ENCODE measurements at regions not wholly inside any gene's neighbourhood (a gene's known extent, or its start where the extent isn't known, plus 50 kb on each side); places are given as distances from the start of the nearest gene placed in this dataset.
"Not testable (repeated sequence)": the region's sequence is repeated elsewhere in the genome, so short reads cannot be mapped to it uniquely, and the experiment has no call there.

DNA sequence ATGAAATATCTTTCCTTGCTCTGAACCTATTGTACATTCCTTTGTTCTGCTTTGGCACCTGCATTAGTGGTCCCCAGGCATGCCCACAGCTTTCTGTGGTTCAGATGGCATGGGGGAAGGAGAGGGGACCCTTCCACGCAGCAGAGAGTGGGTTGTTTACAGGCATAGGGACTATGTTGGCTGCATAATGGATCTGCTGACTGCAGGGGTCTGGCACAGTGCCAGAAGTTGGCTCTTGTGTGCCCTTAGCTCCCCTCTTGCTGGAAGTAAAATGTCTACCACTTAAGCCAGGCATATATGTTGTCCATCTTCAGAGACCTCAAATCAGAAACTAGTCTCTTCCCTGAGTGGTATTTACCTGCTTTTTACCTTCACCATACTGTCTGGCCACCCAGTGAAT is 651.9 kb upstream of the PCDH7 start:
- no peak overlapping the region for H3K4me2 ChIP-seq (ENCODE audit: low read length)
- H3K36me3 ChIP-seq (ENCODE audit: insufficient read depth, low read length) = no peaks in the 10 kb centered on the region
- no peak for TF ChIP-seq EZH2 (IDR thresholded peaks at IDR 0.05; ENCODE audit: borderline replicate concordance, low read length)
- H3F3A ChIP-seq (ENCODE audit: insufficient read depth, low read length) = no peaks in the 10 kb centered on the region
- H3K9me2 ChIP-seq (ENCODE audit: low read depth, low read length) = no peaks in the 10 kb centered on the region
- H3K4me1 ChIP-seq (ENCODE audit: insufficient read depth, low read length, severe bottlenecking) = no peaks in the 10 kb centered on the region
- no peak overlapping the region for H2AFZ ChIP-seq (ENCODE audit: low read length)
- H3K9ac ChIP-seq (ENCODE audit: low read length) = no peak overlapping the region
- no peaks in the 10 kb centered on the region for H4K20me1 ChIP-seq (ENCODE audit: insufficient read depth, low read length)
- H3K79me2 ChIP-seq (ENCODE audit: insufficient read depth, low read length) = no peaks in the 10 kb centered on the region
- no peak overlapping the region for H3K4me3 ChIP-seq (ENCODE audit: low read depth, low read length, poor library complexity, severe bottlenecking)
- H3K27me3 ChIP-seq (ENCODE audit: insufficient read depth, low read length) = no peaks in the 10 kb centered on the region
- no peaks in the 10 kb centered on the region for H3K9me3 ChIP-seq (ENCODE audit: low read length)
- H3K27ac ChIP-seq (ENCODE audit: low read depth, low read length, poor library complexity, severe bottlenecking) = no peak overlapping the region

DNA sequence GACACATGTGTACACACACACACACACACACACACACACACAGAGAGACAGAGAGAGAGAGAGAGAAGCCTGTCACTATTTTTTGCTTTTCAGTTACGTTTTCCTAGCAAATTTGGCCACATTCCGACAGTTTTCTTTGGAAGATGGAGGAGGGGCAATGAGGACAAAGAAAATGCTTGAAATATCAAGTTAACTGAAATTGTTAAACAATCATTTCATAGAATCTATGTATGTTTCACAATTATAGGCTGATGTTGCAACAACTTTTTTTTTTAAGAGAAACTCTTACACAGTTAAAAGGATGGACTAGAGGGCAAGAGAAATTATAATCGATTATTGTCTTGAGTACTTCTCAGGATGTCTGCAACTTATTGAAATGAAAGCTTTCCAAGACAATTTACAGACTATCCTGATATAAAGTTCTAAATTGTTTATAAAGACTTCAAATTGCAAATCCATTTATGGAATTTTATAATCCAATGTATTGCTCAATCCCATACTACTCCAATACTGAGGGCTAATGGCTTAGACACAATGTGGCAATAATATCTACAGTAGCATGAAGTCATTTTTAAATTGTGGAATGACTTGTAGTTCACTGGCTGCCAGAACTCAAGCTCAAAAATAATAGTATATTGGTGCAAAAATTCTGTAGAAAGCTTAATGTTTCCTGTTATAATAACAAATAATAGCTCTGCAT is 647.0 kb upstream of the PCDH7 start:
- no peaks in the 10 kb centered on the region for H3F3A ChIP-seq (ENCODE audit: insufficient read depth, low read length)
- H3K27me3 ChIP-seq (ENCODE audit: insufficient read depth, low read length) = no peaks in the 10 kb centered on the region
- H3K9me3 ChIP-seq (ENCODE audit: low read length) = no peaks in the 10 kb centered on the region
- no peaks in the 10 kb centered on the region for H3K36me3 ChIP-seq (ENCODE audit: insufficient read depth, low read length)
- H3K4me3 ChIP-seq (ENCODE audit: low read depth, low read length, poor library complexity, severe bottlenecking) = no peak overlapping the region
- no peaks in the 10 kb centered on the region for H3K4me1 ChIP-seq (ENCODE audit: insufficient read depth, low read length, severe bottlenecking)
- no peak overlapping the region for H3K9ac ChIP-seq (ENCODE audit: low read length)
- H2AFZ ChIP-seq (ENCODE audit: low read length) = no peak overlapping the region
- H3K79me2 ChIP-seq (ENCODE audit: insufficient read depth, low read length) = no peaks in the 10 kb centered on the region
- TF ChIP-seq EZH2 (IDR thresholded peaks at IDR 0.05; ENCODE audit: borderline replicate concordance, low read length) = no peak
- TF ChIP-seq, protein P1, sequence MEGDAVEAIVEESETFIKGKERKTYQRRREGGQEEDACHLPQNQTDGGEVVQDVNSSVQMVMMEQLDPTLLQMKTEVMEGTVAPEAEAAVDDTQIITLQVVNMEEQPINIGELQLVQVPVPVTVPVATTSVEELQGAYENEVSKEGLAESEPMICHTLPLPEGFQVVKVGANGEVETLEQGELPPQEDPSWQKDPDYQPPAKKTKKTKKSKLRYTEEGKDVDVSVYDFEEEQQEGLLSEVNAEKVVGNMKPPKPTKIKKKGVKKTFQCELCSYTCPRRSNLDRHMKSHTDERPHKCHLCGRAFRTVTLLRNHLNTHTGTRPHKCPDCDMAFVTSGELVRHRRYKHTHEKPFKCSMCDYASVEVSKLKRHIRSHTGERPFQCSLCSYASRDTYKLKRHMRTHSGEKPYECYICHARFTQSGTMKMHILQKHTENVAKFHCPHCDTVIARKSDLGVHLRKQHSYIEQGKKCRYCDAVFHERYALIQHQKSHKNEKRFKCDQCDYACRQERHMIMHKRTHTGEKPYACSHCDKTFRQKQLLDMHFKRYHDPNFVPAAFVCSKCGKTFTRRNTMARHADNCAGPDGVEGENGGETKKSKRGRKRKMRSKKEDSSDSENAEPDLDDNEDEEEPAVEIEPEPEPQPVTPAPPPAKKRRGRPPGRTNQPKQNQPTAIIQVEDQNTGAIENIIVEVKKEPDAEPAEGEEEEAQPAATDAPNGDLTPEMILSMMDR (IDR thresholded peaks at IDR 0.05; ENCODE audit: low read length) = no peak
- H3K4me2 ChIP-seq (ENCODE audit: low read length) = no peak overlapping the region
- no peaks in the 10 kb centered on the region for H4K20me1 ChIP-seq (ENCODE audit: insufficient read depth, low read length)
- no peaks in the 10 kb centered on the region for H3K9me2 ChIP-seq (ENCODE audit: low read depth, low read length)
- no peak overlapping the region for H3K27ac ChIP-seq (ENCODE audit: low read depth, low read length, poor library complexity, severe bottlenecking)

GRCh38 chr4:30092420-30093128 is 627.6 kb upstream of the PCDH7 start:
- H2AFZ ChIP-seq (ENCODE audit: low read length); H3K9me3 ChIP-seq (ENCODE audit: low read length); H3F3A ChIP-seq (ENCODE audit: insufficient read depth, low read length); H3K79me2 ChIP-seq (ENCODE audit: insufficient read depth, low read length); H3K36me3 ChIP-seq (ENCODE audit: insufficient read depth, low read length); H3K4me3 ChIP-seq (ENCODE audit: low read depth, low read length, poor library complexity, severe bottlenecking); H3K9ac ChIP-seq (ENCODE audit: low read length); H4K20me1 ChIP-seq (ENCODE audit: insufficient read depth, low read length); H3K27ac ChIP-seq (ENCODE audit: low read depth, low read length, poor library complexity, severe bottlenecking); H3K9me2 ChIP-seq (ENCODE audit: low read depth, low read length); H3K27me3 ChIP-seq (ENCODE audit: insufficient read depth, low read length); H3K4me2 ChIP-seq (ENCODE audit: low read length); H3K4me1 ChIP-seq (ENCODE audit: insufficient read depth, low read length, severe bottlenecking): not testable (repeated sequence)

- Histone ChIP-seq H4K20me1 (ENCODE audit: insufficient read depth, low read length) (no peaks in the 10 kb centered on the region), H3K27me3 (ENCODE audit: insufficient read depth, low read length) (no peaks in the 10 kb centered on the region), H3K9ac (ENCODE audit: low read length) (no peak overlapping the region), H3K27ac (ENCODE audit: low read depth, low read length, poor library complexity, severe bottlenecking) (no peak overlapping the region), H3K4me3 (ENCODE audit: low read depth, low read length, poor library complexity, severe bottlenecking) (no peak overlapping the region), H2AFZ (ENCODE audit: low read length) (no peak overlapping the region), H3K9me3 (ENCODE audit: low read length) (no peaks in the 10 kb centered on the region), H3K9me2 (ENCODE audit: low read depth, low read length) (no peaks in the 10 kb centered on the region), H3K36me3 (ENCODE audit: insufficient read depth, low read length) (no peaks in the 10 kb centered on the region), H3K79me2 (ENCODE audit: insufficient read depth, low read length) (no peaks in the 10 kb centered on the region), H3K4me1 (ENCODE audit: insufficient read depth, low read length, severe bottlenecking) (no peaks in the 10 kb centered on the region), H3F3A (ENCODE audit: insufficient read depth, low read length) (no peaks in the 10 kb centered on the region), H3K4me2 (ENCODE audit: low read length) (no peak overlapping the region)
- TF ChIP-seq EZH2 (IDR thresholded peaks at IDR 0.05; ENCODE audit: borderline replicate concordance, low read length) = no peak
- TF ChIP-seq, protein P1 (IDR thresholded peaks at IDR 0.05; ENCODE audit: low read length) = no peak
These were observed 625.3 kb upstream of the PCDH7 start for GRCh38 chr4:30094887-30095286.
